HCT116 (cell line): ENCODE measurements at regions not wholly inside any gene's neighbourhood (a gene's known extent, or its start where the extent isn't known, plus 50 kb on each side); places are given as distances from the start of the nearest gene placed in this dataset.

ENCODE experiments used
- ATAC-seq: fragments of 200-7000 bp; cut with Tn5 transposase; 2 replicates; pipeline ENCODE4 v1.9.1; 2020; ENCODE audit warnings: mild to moderate bottlenecking, moderate library complexity
- BruUV-seq: library from RNA; stranded (reverse); fragments of 400-500 nt; replicated peaks from 2 replicates; lab custom pipeline; 2021; lab: Mats Ljungman, UMichigan
- CTCF ChIA-PET: fragments of 300-600 bp; sonication (Branson Sonifier 250); formaldehyde crosslinking; loops from one replicate; lab custom pipeline; 2021; ENCODE audit warnings: antibody characterized with exemption; lab: Charles Lee
- POLR2A ChIA-PET: fragments of 300-600, 350-600 bp; sonication (Branson Sonifier 250); formaldehyde crosslinking; loops from one replicate; lab custom pipeline; 2021; ENCODE audit warnings: antibody characterized with exemption; lab: Charles Lee
- RAD21 ChIA-PET, 2 experiments: fragments of 300-600 bp; sonication (Branson Sonifier 250); formaldehyde crosslinking; loops; one replicate each; lab custom pipeline; 2023; ENCODE audit warnings: low total read pairs in 2 of 2; ENCODE audit not compliant: uncharacterized antibody in 2 of 2, unreplicated experiment in 2 of 2, low non-redundant PET in 1 of 2; lab: Charles Lee
- DNase-seq: peaks from one replicate; pipeline ENCODE4 v3.0.0-alpha.2; 2010; ENCODE audit warnings: low read depth, low spot score
- H2AFZ ChIP-seq: fragments of 200-600 bp; shearing (Covaris generic), sonication (generic); 2 replicates; pipeline ENCODE4 v1.6.1; 2017; ENCODE audit warnings: low read depth, mixed run types, mixed read lengths, antibody characterized with exemption, low read length; ENCODE audit not compliant: poor library complexity, severe bottlenecking
- H3K27ac ChIP-seq: 2 replicates; pipeline ENCODE4 v1.5.1; 2012; ENCODE audit warnings: low read depth, low read length
- H3K27me3 ChIP-seq: fragments of 200-600 bp; sonication (generic); 2 replicates; pipeline ENCODE4 v1.6.1; 2016; ENCODE audit warnings: mixed run types, low read length, mixed read lengths; ENCODE audit not compliant: insufficient read depth
- H3K36me3 ChIP-seq, 2 experiments: fragments of 200-500 bp in 1 of 2; fragments of 200-600 bp in 1 of 2; sonication (Bioruptor generic) in 1 of 2; sonication (generic) in 1 of 2; 2 replicates each; pipeline versions ENCODE4 v1.5.1 to v1.6.1; 2014 to 2016; ENCODE audit warnings: low read length in 2 of 2, inconsistent platforms in 1 of 2, mixed read lengths in 1 of 2, mixed run types in 1 of 2; ENCODE audit not compliant: insufficient read depth in 2 of 2, control insufficient read depth in 1 of 2
- H3K4me1 ChIP-seq, 2 experiments: fragments of 200-600 bp in 1 of 2; sonication (generic) in 1 of 2; 2 replicates each; pipeline versions ENCODE4 v1.5.1 to v1.6.1; 2012 to 2017; ENCODE audit warnings: low read length in 2 of 2, inconsistent platforms in 1 of 2, mild to moderate bottlenecking in 1 of 2, mixed read lengths in 1 of 2, mixed run types in 1 of 2, moderate library complexity in 1 of 2; ENCODE audit not compliant: insufficient read depth in 2 of 2, control insufficient read depth in 1 of 2
- H3K4me2 ChIP-seq: fragments of 200-600 bp; sonication (generic); 2 replicates; pipeline ENCODE4 v1.6.1; 2017; ENCODE audit warnings: mixed run types, low read length, mixed read lengths
- H3K4me3 ChIP-seq, 2 experiments: fragments of 200-600 bp in 1 of 2; sonication (generic) in 1 of 2; replicated peaks in 1 of 2; 2 replicates each; pipeline ENCODE4 v1.5.1; 2011 to 2016; ENCODE audit warnings: low read length in 2 of 2, control low read depth in 1 of 2, low read depth in 1 of 2, mild to moderate bottlenecking in 1 of 2, mixed read lengths in 1 of 2, mixed run types in 1 of 2
- H3K79me2 ChIP-seq: fragments of 200-600 bp; sonication (generic); 2 replicates; pipeline ENCODE4 v1.6.1; 2017; ENCODE audit warnings: mild to moderate bottlenecking, mixed run types, low read length, moderate library complexity, mixed read lengths; ENCODE audit not compliant: insufficient read depth
- H3K9ac ChIP-seq: fragments of 200-600 bp; sonication (generic); 2 replicates; pipeline ENCODE4 v1.6.1; 2016; ENCODE audit warnings: low read length, mixed read lengths
- H3K9me2 ChIP-seq: fragments of 200-600 bp; sonication (generic), shearing (Covaris generic); 2 replicates; pipeline ENCODE4 v1.6.1; 2017; ENCODE audit warnings: mixed run types, mild to moderate bottlenecking, moderate library complexity; ENCODE audit not compliant: insufficient read depth
- H3K9me3 ChIP-seq, 2 experiments: fragments of 200-500 bp in 1 of 2; fragments of 200-600 bp in 1 of 2; sonication (Bioruptor generic) in 1 of 2; sonication (generic) in 1 of 2; 2 replicates each; pipeline ENCODE4 v1.6.1; 2014 to 2017; ENCODE audit warnings: low read length in 2 of 2, mixed read lengths in 2 of 2, inconsistent platforms in 1 of 2, low read depth in 1 of 2, mild to moderate bottlenecking in 1 of 2, mixed run types in 1 of 2, moderate library complexity in 1 of 2; ENCODE audit not compliant: control insufficient read depth in 1 of 2, insufficient read depth in 1 of 2
- H4K20me1 ChIP-seq: fragments of 200-600 bp; sonication (generic), shearing (Covaris generic); 2 replicates; pipeline ENCODE4 v1.6.1; 2017; ENCODE audit warnings: mixed run types, mild to moderate bottlenecking, moderate library complexity; ENCODE audit not compliant: insufficient read depth
- CEBPB ChIP-seq: IDR thresholded peaks from 2 replicates; pipeline ENCODE4 v1.6.1; 2012; ENCODE audit warnings: low read depth
- EGR1 ChIP-seq: IDR thresholded peaks from 2 replicates; pipeline ENCODE4 v1.6.1; 2012; ENCODE audit warnings: low read depth
- EZH2 ChIP-seq: fragments of 200-600 bp; sonication (generic); IDR thresholded peaks from 2 replicates; pipeline ENCODE4 v1.6.1; 2017; ENCODE audit warnings: antibody characterized with exemption, mixed run types
- EZH2phosphoT487 ChIP-seq: fragments of 200-600 bp; IDR thresholded peaks from 2 replicates; pipeline ENCODE4 v1.6.1; 2018; ENCODE audit warnings: antibody characterized with exemption, borderline replicate concordance
- REST ChIP-seq: IDR thresholded peaks from 2 replicates; pipeline ENCODE4 v1.6.1; 2012; ENCODE audit warnings: low read depth
- SP1 ChIP-seq: IDR thresholded peaks from 2 replicates; pipeline ENCODE4 v1.6.1; 2012; ENCODE audit warnings: low read depth
- TCF7L2 ChIP-seq: IDR thresholded peaks from 2 replicates; pipeline ENCODE4 v1.7.0; 2011; ENCODE audit warnings: borderline replicate concordance, inconsistent platforms; ENCODE audit not compliant: insufficient read depth, insufficient read length; ENCODE audit errors: extremely low read depth
- YY1 ChIP-seq: IDR thresholded peaks from 2 replicates; pipeline ENCODE4 v1.6.1; 2011; ENCODE audit warnings: low read length, low read depth, moderate library complexity, mild to moderate bottlenecking; ENCODE audit not compliant: insufficient replicate concordance; ENCODE audit errors: extremely low read depth
- intact Hi-C: fragments of 100-400 bp; cut with micrococcal nuclease; formaldehyde crosslinking; loops from 2 replicates; pipeline ENCODE4 v1.10.0; 2022

GRCh38 chr16:87165885-87166284 is 151.3 kb downstream of the C16orf95 start:
- DNase-seq (no peak), ATAC-seq (no peak)
- no peak overlapping the region for H2AFZ ChIP-seq
- no peaks in the 10 kb centered on the region for H3K4me1 ChIP-seq
- no peaks in the 10 kb centered on the region for H4K20me1 ChIP-seq
- H3K9me3 ChIP-seq: no peaks in the 10 kb centered on the region
- no peak overlapping the region for H3K4me2 ChIP-seq
- RAD21 ChIA-PET: no interaction called here
- CTCF ChIA-PET: no interaction called here
- no peak overlapping the region for H3K4me3 ChIP-seq
- H3K9ac ChIP-seq: no peak overlapping the region
- H3K9me2 ChIP-seq: no peaks in the 10 kb centered on the region
- no peaks in the 10 kb centered on the region for H3K36me3 ChIP-seq
- no TSS peak for BruUV-seq
- POLR2A ChIA-PET: no interaction called here
- no peak for TF ChIP-seq TCF7L2
- no peak for TF ChIP-seq EZH2phosphoT487
- TF ChIP-seq REST: no peak
- TF ChIP-seq SP1: no peak
- H3K79me2 ChIP-seq: no peaks in the 10 kb centered on the region
- no peak overlapping the region for H3K27ac ChIP-seq
- H3K27me3 ChIP-seq: peaks cover 5% of the 10 kb centered on the region; the same call in 1 of the 2 replicates
- intact Hi-C loops: no loop called here

GRCh38 chr16:87166321-87166720 is 150.9 kb downstream of the C16orf95 start:
- Histone ChIP-seq H3K9me3 (no peaks in the 10 kb centered on the region), H3K9me2 (no peaks in the 10 kb centered on the region), H4K20me1 (no peaks in the 10 kb centered on the region), H3K79me2 (no peaks in the 10 kb centered on the region), H3K27ac (no peak overlapping the region), H3K27me3 (peaks cover 5% of the 10 kb centered on the region; the same call in 1 of the 2 replicates), H3K4me1 (no peaks in the 10 kb centered on the region), H2AFZ (no peak overlapping the region), H3K4me3 (no peak overlapping the region), H3K4me2 (no peak overlapping the region), H3K36me3 (no peaks in the 10 kb centered on the region), H3K9ac (no peak overlapping the region)
- ChIA-PET CTCF (no interaction called here), POLR2A (no interaction called here), RAD21 (no interaction called here)
- TF ChIP-seq CEBPB: no peak
- no peak for TF ChIP-seq EZH2
- TF ChIP-seq EGR1: no peak
- TF ChIP-seq TCF7L2: no peak
- no peak for TF ChIP-seq REST
- no peak for TF ChIP-seq YY1
- TF ChIP-seq EZH2phosphoT487: no peak
- BruUV-seq: no TSS peak
- DNase-seq (no peak), ATAC-seq (no peak)
- intact Hi-C loops: no loop called here
